DMS53 (cell line): ENCODE measurements at regions not wholly inside any gene's neighbourhood (a gene's known extent, or its start where the extent isn't known, plus 50 kb on each side); places are given as distances from the start of the nearest gene placed in this dataset.
A peak's percentile ranks its signal among the peaks of the same experiment; 100 is the strongest.

Source experiments
- DNase-seq: peaks from one replicate; lab custom pipeline; 2025; lab: John Stamatoyannopoulos, UW

GRCh38 chr9:2453701-2454100, 167.9 kb upstream of the VLDLR start:
- no peak for DNase-seq

GRCh38 chr9:2459756-2460155, 161.8 kb upstream of the VLDLR start:
- DNase-seq, result no peak

GRCh38 chr9:2461892-2462291, 159.7 kb upstream of the VLDLR start:
- DNase-seq, result no peak

GRCh38 chr9:2464624-2465023, 157.0 kb upstream of the VLDLR start:
- no peak for DNase-seq

GRCh38 chr9:2465516-2465915, 156.1 kb upstream of the VLDLR start:
- DNase-seq, result no peak

GRCh38 chr9:2465921-2466460, 155.6 kb upstream of the VLDLR start:
- DNase-seq, result peak; percentile 87

GRCh38 chr9:2466703-2467102, 154.9 kb upstream of the VLDLR start:
- DNase-seq, result peak; percentile 78

GRCh38 chr9:2469681-2470221, 151.8 kb upstream of the VLDLR start:
- peak; percentile 56 for DNase-seq

- DNase-seq, result no peak
Measured at GRCh38 chr9:2473681-2474080, 147.9 kb upstream of the VLDLR start.

- DNase-seq, result peak; percentile 42
Measured at GRCh38 chr9:2477755-2478154, 143.8 kb upstream of the VLDLR start.

GRCh38 chr9:2478421-2478820, 143.2 kb upstream of the VLDLR start:
- DNase-seq, result peak; percentile 1

GRCh38 chr9:2479056-2479565, 142.5 kb upstream of the VLDLR start:
- DNase-seq, result no peak

GRCh38 chr9:2480255-2480837, 141.2 kb upstream of the VLDLR start:
- no peak for DNase-seq

GRCh38 chr9:2481216-2481615, 140.4 kb upstream of the VLDLR start:
- no peak for DNase-seq

- DNase-seq, result no peak
Measured at GRCh38 chr9:2486988-2487387, 134.6 kb upstream of the VLDLR start.

GRCh38 chr9:2489838-2490314, 131.7 kb upstream of the VLDLR start:
- DNase-seq, result no peak

GRCh38 chr9:2492161-2492560, 129.4 kb upstream of the VLDLR start:
- no peak for DNase-seq

GRCh38 chr9:2493109-2493508, 128.5 kb upstream of the VLDLR start:
- DNase-seq, result no peak

GRCh38 chr9:2493529-2493928, 128.1 kb upstream of the VLDLR start:
- DNase-seq, result no peak

- peak; percentile 4 for DNase-seq
Measured at GRCh38 chr9:2494562-2494961, 127.0 kb upstream of the VLDLR start.

- peak; percentile 59 for DNase-seq
Measured at GRCh38 chr9:2495221-2496005, 126.2 kb upstream of the VLDLR start.

GRCh38 chr9:2496169-2496568, 125.4 kb upstream of the VLDLR start:
- no peak for DNase-seq

- no peak for DNase-seq
Measured at GRCh38 chr9:2496934-2497333, 124.7 kb upstream of the VLDLR start.
